HG03196 (cell line): ENCODE measurements at regions not wholly inside any gene's neighbourhood (a gene's known extent, or its start where the extent isn't known, plus 50 kb on each side); places are given as distances from the start of the nearest gene placed in this dataset.
"Not testable (repeated sequence)": the region's sequence is repeated elsewhere in the genome, so short reads cannot be mapped to it uniquely, and the experiment has no call there.

Experiments used
- ATAC-seq: cut with Tn5 transposase; IDR thresholded peaks from one replicate; pipeline ENCODE4 v1.9.1; 2021; ENCODE audit not compliant: unreplicated experiment

DNA sequence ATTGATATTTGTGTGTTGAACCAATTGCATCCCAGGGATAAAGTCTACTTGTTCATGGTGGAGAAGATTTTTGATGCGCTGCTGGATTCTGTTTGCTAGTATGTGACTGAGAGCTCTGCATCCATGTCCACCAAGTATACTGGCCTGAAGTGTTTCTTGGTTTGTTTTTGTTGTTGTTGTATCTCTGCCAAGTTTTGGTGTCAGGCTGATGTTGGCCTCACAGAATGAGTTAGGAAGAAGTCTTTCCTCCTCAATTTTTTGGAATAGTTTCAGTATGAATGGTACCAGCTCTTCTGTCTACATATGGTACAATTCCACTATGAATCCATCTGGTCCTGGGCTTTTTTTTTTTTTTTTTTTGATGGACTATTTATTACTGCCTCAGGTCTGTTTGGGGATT, 50.9 kb upstream of the OSTN start:
- ATAC-seq: no peak

DNA sequence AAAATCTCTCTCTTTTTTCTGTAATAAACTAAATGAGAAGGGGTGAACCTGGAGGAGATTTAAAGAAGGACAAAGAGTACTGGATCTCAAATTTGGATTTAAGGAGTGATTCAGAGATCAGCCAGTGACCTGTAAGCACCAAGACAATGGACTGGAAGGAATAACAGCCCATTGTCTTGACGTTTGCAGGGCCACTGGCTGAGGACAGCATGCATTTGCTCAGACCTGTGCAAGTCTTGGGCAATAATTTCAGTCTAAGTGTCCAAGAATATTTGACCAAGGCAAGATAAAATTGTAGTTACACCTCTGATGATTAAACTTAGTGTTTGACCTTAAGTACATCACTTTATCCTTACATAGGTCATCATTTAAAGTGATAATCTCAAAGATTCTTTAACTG, 55.8 kb upstream of the OSTN start:
- no peak for ATAC-seq

GRCh38 chr3:191141728-191142127, 57.3 kb upstream of the OSTN start:
- ATAC-seq: no peak

DNA sequence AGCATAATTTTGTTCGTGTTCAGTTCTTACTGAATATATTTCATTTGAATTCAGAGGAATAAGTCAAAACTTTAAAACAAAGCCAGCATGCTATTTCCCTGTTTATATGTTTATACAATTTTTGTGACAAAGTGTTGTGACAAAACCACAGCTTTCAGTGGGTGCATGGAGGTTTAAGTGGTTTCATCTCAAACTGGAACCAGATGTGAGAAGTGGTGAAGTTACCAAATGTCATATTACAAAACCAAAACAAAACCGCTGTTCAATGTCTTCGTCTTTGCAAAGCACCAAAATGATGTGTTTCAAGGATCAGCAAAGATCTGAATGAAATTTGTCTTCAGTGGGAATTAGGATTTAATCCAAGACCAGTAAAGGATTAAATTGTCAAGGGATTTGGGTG, 59.3 kb upstream of the OSTN start:
- ATAC-seq: peak; percentile 41

- ATAC-seq: peak; percentile 58
Observed at GRCh38 chr3:191138937-191139336, 60.1 kb upstream of the OSTN start.

- ATAC-seq: no peak
Observed at GRCh38 chr3:191137708-191138107, 61.3 kb upstream of the OSTN start.

GRCh38 chr3:191136347-191136746, 62.7 kb upstream of the OSTN start:
- ATAC-seq: no peak

DNA sequence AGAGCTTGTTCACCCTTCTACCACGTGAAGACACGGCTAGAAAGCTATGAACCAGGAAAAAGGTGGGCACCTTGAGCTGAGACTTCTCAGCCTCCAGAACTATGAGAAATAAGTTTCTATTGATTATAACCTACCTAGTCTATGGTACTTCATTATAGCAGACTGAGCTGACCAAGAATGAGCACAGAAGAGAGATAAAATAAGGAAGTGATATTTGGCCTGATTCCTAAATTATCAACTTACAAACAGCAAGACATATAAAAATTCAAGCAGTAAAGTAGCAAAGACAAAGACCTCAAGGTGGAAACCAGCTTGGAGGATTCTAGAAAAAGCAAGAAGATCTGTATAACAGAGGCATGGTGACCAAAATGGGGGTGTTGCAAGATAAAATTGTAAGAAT, 63.9 kb upstream of the OSTN start:
- no peak for ATAC-seq

GRCh38 chr3:191133359-191133758, 65.7 kb upstream of the OSTN start:
- no peak for ATAC-seq

- ATAC-seq: no peak
Observed at GRCh38 chr3:191131305-191131704, 67.7 kb upstream of the OSTN start.

DNA sequence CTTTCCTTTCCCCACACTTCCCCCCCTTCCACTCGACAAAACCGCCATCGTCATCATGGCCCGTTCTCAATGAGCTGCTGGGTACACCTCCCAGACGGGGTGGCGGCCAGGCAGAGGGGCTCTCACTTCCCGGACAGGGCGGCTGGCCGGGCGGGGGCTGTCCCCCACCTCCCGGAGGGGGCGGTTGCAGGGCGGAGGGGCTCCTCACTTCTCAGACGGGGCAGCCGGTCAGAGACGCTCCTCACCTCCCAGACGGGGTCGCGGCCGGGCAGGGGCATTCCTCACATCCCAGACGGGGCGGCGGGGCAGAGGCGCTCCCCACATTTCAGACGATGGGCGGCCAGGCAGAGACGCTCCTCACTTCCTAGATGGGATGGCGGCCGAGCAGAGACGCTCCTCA, 74.2 kb upstream of the OSTN start:
- not testable (repeated sequence) for ATAC-seq

DNA sequence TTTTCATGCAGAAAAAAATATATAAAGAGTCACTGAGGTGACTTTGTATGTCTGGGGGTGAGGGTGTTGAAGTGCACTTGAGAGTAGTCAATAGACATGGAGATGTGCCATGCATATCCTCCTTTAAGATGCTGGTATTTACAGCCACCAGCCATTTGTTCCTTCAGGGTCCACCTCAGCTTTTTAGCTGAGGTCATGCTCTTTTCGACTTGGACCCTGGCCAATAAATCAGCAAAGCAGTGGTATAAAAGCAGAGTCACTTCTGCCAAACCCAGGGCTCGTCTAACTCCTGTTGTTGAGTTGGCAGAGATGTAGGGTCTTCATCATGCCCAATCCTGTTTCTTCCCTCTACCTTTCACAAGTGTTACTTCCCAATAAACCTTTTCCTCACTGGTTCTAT, 75.1 kb upstream of the OSTN start:
- no peak for ATAC-seq

- no peak for ATAC-seq
Observed at GRCh38 chr3:191123231-191123630, 75.8 kb upstream of the OSTN start.

GRCh38 chr3:191120447-191121298, 78.4 kb upstream of the OSTN start:
- peak; percentile 86 for ATAC-seq

DNA sequence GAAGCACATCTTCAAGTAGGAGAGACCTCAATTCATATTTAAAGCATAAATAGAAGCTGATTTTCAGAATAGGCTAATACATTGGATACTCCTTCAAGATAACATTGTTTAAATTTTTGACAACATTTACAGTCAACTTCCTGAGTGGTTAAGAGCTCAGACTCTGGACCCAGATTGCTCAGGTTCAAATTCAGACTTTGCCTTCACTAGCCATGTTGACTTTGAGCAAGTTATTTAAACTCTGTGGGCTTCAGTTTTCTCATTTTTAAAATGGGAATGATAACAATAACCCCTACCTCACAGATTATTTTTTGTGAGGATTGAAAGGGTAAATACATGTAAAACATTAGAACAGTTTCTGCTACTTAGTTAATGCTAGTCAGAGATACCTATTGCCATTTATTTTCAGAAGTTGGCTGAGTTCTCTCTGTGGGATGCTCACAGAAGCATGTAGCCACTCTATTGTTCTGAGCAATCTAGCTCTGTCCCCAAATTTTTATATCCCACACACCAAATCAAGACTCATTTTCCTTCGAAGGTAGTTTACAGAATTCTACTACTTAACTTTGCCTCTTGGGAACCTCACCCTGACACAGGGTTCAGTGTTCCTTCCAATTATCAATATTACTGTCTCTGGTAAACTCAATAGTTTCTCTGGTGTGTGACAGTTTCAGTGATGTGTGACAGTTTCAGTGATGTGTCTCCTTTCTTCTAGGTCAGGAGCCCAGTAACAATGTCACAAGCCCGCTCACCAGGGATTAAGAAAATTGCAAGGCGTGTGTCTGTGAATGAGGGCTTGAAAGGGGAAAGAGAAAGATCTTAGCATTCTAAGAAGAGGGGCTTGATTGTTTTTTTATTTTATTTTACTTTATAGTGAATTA, 79.4 kb upstream of the OSTN start:
- peak; percentile 82 for ATAC-seq

- no peak for ATAC-seq
Observed at GRCh38 chr3:191111722-191112121, 87.3 kb upstream of the OSTN start.

- peak; percentile 88 for ATAC-seq
Observed at GRCh38 chr3:191105418-191105817, 93.6 kb upstream of the OSTN start.

DNA sequence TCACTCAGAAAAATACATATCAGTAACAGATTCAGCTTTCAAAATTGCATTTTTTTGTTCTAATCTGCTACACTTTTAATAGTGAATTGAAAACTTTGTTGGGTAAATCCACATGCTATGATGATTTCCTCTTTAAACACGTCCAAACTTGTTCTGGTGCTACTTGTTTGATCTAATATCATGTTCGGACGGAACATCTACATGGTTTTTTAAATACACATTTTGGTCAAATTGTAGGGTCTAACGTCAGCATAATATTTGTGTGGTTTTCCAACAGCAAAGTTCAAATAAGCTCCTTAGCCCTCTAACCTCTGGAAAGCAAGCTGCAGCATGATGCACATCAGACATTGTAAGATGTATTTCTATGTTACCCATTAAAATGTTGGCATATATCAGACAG, 98.5 kb upstream of the OSTN start:
- ATAC-seq: no peak

GRCh38 chr3:191094057-191094845, 104.8 kb upstream of the OSTN start:
- ATAC-seq: no peak

GRCh38 chr3:191087391-191087790, 111.7 kb upstream of the OSTN start:
- no peak for ATAC-seq

DNA sequence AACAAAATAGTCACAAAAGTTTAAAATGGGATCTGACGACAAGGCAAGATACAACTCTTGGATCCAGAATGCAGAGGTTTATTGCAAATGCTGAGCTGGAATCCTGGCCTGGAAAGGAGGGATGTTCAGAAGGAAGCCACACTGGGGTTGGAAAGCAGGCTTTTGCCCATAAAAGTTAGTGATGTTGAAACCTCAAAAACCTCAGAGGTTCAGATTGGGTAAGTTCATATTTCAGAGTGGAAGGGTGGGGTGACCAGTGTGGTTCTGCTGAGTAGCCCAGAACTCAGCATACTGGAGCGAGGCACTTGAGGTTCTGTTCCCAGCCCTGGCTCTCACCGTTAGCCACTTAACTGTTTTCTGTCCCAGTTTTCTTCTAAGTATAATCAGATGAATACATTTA, 114.0 kb upstream of the OSTN start:
- ATAC-seq: no peak
